ENCODE measurements at regions not wholly inside any gene's neighbourhood (a gene's known extent, or its start where the extent isn't known, plus 50 kb on each side); places are given as distances from the start of the nearest gene placed in this dataset.
A peak's percentile ranks its signal among the peaks of the same experiment; 100 is the strongest.
"Not testable (repeated sequence)": the region's sequence is repeated elsewhere in the genome, so short reads cannot be mapped to it uniquely, and the experiment has no call there.

GRCh38 chr9:87781331-87781730 lies 55.4 kb downstream of the CTSL start:
- DNase-seq, result no peak

GRCh38 chr9:87783180-87783579 lies 57.3 kb downstream of the CTSL start:
- DNase-seq, result no peak

- DNase-seq, result not testable (repeated sequence)
These were observed 59.5 kb downstream of the CTSL start for GRCh38 chr9:87785315-87785970.

- no peak for DNase-seq
These were observed 60.5 kb downstream of the CTSL start for GRCh38 chr9:87786423-87786822.

- DNase-seq, result no peak
These were observed 61.0 kb downstream of the CTSL start for GRCh38 chr9:87786876-87787275.

GRCh38 chr9:87787735-87788134 lies 61.8 kb downstream of the CTSL start:
- DNase-seq, result no peak

- peak; percentile 36 for DNase-seq
These were observed 66.9 kb downstream of the CTSL start for GRCh38 chr9:87792831-87793288.

GRCh38 chr9:87793292-87793691 lies 67.4 kb downstream of the CTSL start:
- DNase-seq, result no peak

GRCh38 chr9:87795178-87795577 lies 69.3 kb downstream of the CTSL start:
- no peak for DNase-seq

- DNase-seq, result no peak
These were observed 70.3 kb downstream of the CTSL start for GRCh38 chr9:87796196-87796595.

GRCh38 chr9:87798261-87798833 lies 72.4 kb downstream of the CTSL start:
- no peak for DNase-seq

GRCh38 chr9:87799503-87799902 lies 73.6 kb downstream of the CTSL start:
- no peak for DNase-seq

GRCh38 chr9:87800456-87800855 lies 74.5 kb downstream of the CTSL start:
- no peak for DNase-seq

GRCh38 chr9:87801013-87801412 lies 75.1 kb downstream of the CTSL start:
- no peak for DNase-seq

GRCh38 chr9:87803166-87803565 lies 77.2 kb downstream of the CTSL start:
- DNase-seq, result no peak

- no peak for DNase-seq
These were observed 77.9 kb downstream of the CTSL start for GRCh38 chr9:87803623-87804345.

- no peak for DNase-seq
These were observed 77.4 kb upstream of the SPATA31E1 start for GRCh38 chr9:87805259-87805658.

GRCh38 chr9:87810008-87810407 lies 72.7 kb upstream of the SPATA31E1 start:
- DNase-seq, result no peak

GRCh38 chr9:87810679-87811178 lies 71.9 kb upstream of the SPATA31E1 start:
- no peak for DNase-seq

- no peak for DNase-seq
These were observed 70.1 kb upstream of the SPATA31E1 start for GRCh38 chr9:87812375-87813118.

GRCh38 chr9:87813119-87813463 lies 69.6 kb upstream of the SPATA31E1 start:
- DNase-seq, result no peak

- no peak for DNase-seq
These were observed 66.6 kb upstream of the SPATA31E1 start for GRCh38 chr9:87816036-87816435.

- no peak for DNase-seq
These were observed 64.4 kb upstream of the SPATA31E1 start for GRCh38 chr9:87818308-87818707.

Measured in activated effector memory CD4-positive, alpha-beta T cell treated with Interleukin-2 at 50 U/mL for 16 hours (primary cell).